HK-2 (cell line): ENCODE measurements at regions not wholly inside any gene's neighbourhood (a gene's known extent, or its start where the extent isn't known, plus 50 kb on each side); places are given as distances from the start of the nearest gene placed in this dataset.

Experiments used
- DNase-seq: peaks from one replicate; pipeline ENCODE4 v3.0.0-alpha.2; 2018; ENCODE audit not compliant: unreplicated experiment

- DNase-seq = no peak
Measured at GRCh38 chr11:119814766-119815165, 85.8 kb upstream of the NECTIN1 start.

- no peak for DNase-seq
Measured at GRCh38 chr11:119810478-119811232, 81.7 kb upstream of the NECTIN1 start.

GRCh38 chr11:119809346-119809745, 80.3 kb upstream of the NECTIN1 start:
- no peak for DNase-seq

- no peak for DNase-seq
Measured at GRCh38 chr11:119808407-119809185, 79.6 kb upstream of the NECTIN1 start.

GRCh38 chr11:119807841-119808240, 78.8 kb upstream of the NECTIN1 start:
- no peak for DNase-seq

- DNase-seq = no peak
Measured at GRCh38 chr11:119807402-119807801, 78.4 kb upstream of the NECTIN1 start.

GRCh38 chr11:119806064-119806915, 77.3 kb upstream of the NECTIN1 start:
- no peak for DNase-seq

- no peak for DNase-seq
Measured at GRCh38 chr11:119805663-119806062, 76.7 kb upstream of the NECTIN1 start.

GRCh38 chr11:119804698-119805097, 75.7 kb upstream of the NECTIN1 start:
- DNase-seq = no peak

- no peak for DNase-seq
Measured at GRCh38 chr11:119803726-119804294, 74.8 kb upstream of the NECTIN1 start.

GRCh38 chr11:119803139-119803538, 74.1 kb upstream of the NECTIN1 start:
- no peak for DNase-seq

GRCh38 chr11:119802670-119803069, 73.7 kb upstream of the NECTIN1 start:
- no peak for DNase-seq

- no peak for DNase-seq
Measured at GRCh38 chr11:119800619-119801018, 71.6 kb upstream of the NECTIN1 start.

GRCh38 chr11:119800171-119800570, 71.2 kb upstream of the NECTIN1 start:
- no peak for DNase-seq

- DNase-seq = no peak
Measured at GRCh38 chr11:119798656-119799055, 69.7 kb upstream of the NECTIN1 start.

GRCh38 chr11:119797736-119798135, 68.7 kb upstream of the NECTIN1 start:
- DNase-seq = no peak

GRCh38 chr11:119797123-119797611, 68.2 kb upstream of the NECTIN1 start:
- no peak for DNase-seq

GRCh38 chr11:119796363-119797060, 67.5 kb upstream of the NECTIN1 start:
- no peak for DNase-seq

- no peak for DNase-seq
Measured at GRCh38 chr11:119795690-119796089, 66.7 kb upstream of the NECTIN1 start.

- no peak for DNase-seq
Measured at GRCh38 chr11:119795231-119795630, 66.2 kb upstream of the NECTIN1 start.

- no peak for DNase-seq
Measured at GRCh38 chr11:119794756-119795155, 65.8 kb upstream of the NECTIN1 start.
